Skin of body (tissue), 1 donor: ENCODE measurements at regions not wholly inside any gene's neighbourhood (a gene's known extent, or its start where the extent isn't known, plus 50 kb on each side); places are given as distances from the start of the nearest gene placed in this dataset.

Source experiments
- DNase-seq: peaks from one replicate; lab custom pipeline; 2025; lab: John Stamatoyannopoulos, UW

GRCh38 chr11:128367573-128367972 is 219.8 kb downstream of the ETS1 start:
- DNase-seq, result no peak

GRCh38 chr11:128365044-128365443 is 222.3 kb downstream of the ETS1 start:
- DNase-seq, result peak; percentile 78

GRCh38 chr11:128361451-128362020 is 225.8 kb downstream of the ETS1 start:
- no peak for DNase-seq

GRCh38 chr11:128359515-128359914 is 227.8 kb downstream of the ETS1 start:
- no peak for DNase-seq

GRCh38 chr11:128357073-128357472 is 230.3 kb downstream of the ETS1 start:
- DNase-seq, result peak; percentile 54

- DNase-seq, result no peak
These were observed 231.8 kb downstream of the ETS1 start for GRCh38 chr11:128355558-128355957.

- no peak for DNase-seq
These were observed 232.9 kb downstream of the ETS1 start for GRCh38 chr11:128354476-128354875.

GRCh38 chr11:128351168-128351567 is 236.2 kb downstream of the ETS1 start:
- no peak for DNase-seq

- DNase-seq, result no peak
These were observed 237.6 kb downstream of the ETS1 start for GRCh38 chr11:128349650-128350299.

GRCh38 chr11:128346804-128347203 is 240.6 kb downstream of the ETS1 start:
- no peak for DNase-seq

- DNase-seq, result no peak
These were observed 242.0 kb downstream of the ETS1 start for GRCh38 chr11:128345316-128345715.

- no peak for DNase-seq
These were observed 243.5 kb downstream of the ETS1 start for GRCh38 chr11:128343870-128344269.

GRCh38 chr11:128343135-128343514 is 244.2 kb downstream of the ETS1 start:
- DNase-seq, result no peak

- DNase-seq, result peak; percentile 57
These were observed 244.7 kb downstream of the ETS1 start for GRCh38 chr11:128342511-128343134.

- no peak for DNase-seq
These were observed 245.8 kb downstream of the ETS1 start for GRCh38 chr11:128341280-128342248.

GRCh38 chr11:128339792-128340191 is 247.6 kb downstream of the ETS1 start:
- DNase-seq, result no peak

GRCh38 chr11:128338811-128339210 is 248.5 kb downstream of the ETS1 start:
- DNase-seq, result no peak

- no peak for DNase-seq
These were observed 251.2 kb downstream of the ETS1 start for GRCh38 chr11:128336203-128336602.

GRCh38 chr11:128335729-128336128 is 251.6 kb downstream of the ETS1 start:
- no peak for DNase-seq

GRCh38 chr11:128334311-128335044 is 252.9 kb downstream of the ETS1 start:
- DNase-seq, result peak; percentile 28

GRCh38 chr11:128331317-128331716 is 256.0 kb downstream of the ETS1 start:
- DNase-seq, result no peak
